Stimulated activated CD4-positive, alpha-beta T cell treated with anti-CD3 and anti-CD28 coated beads, Interleukin-1b, Interleukin-23, amount 100 ng/mL, for 1 hour (primary cell): ENCODE measurements at regions not wholly inside any gene's neighbourhood (a gene's known extent, or its start where the extent isn't known, plus 50 kb on each side); places are given as distances from the start of the nearest gene placed in this dataset.
"Not testable (repeated sequence)": the region's sequence is repeated elsewhere in the genome, so short reads cannot be mapped to it uniquely, and the experiment has no call there.

Experiments used
- DNase-seq, 2 donors: peaks; one replicate each; pipeline ENCODE4 v3.0.0-alpha.2; 2020; ENCODE audit warnings: low read depth in 2 of 2

DNA sequence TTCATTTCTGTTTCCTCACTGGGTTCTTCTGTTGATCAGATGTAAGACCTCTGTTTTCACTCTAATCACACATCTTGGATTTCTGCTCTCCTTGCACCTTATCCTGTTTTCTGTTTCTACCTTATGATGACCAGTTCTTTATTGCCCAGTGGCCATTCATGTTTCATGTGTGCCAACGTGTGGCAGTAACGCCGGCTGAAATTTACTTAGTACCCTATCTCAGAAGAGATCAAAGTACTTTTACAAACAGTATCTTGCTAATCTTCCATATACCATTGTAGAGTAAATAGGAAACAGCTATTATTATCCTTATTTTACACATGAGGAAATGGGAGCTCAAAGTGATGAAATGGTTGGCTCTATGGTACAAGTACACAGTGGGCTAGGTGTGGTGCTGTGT lies 74.0 kb downstream of the GATA3 start:
- no peak for DNase-seq

DNA sequence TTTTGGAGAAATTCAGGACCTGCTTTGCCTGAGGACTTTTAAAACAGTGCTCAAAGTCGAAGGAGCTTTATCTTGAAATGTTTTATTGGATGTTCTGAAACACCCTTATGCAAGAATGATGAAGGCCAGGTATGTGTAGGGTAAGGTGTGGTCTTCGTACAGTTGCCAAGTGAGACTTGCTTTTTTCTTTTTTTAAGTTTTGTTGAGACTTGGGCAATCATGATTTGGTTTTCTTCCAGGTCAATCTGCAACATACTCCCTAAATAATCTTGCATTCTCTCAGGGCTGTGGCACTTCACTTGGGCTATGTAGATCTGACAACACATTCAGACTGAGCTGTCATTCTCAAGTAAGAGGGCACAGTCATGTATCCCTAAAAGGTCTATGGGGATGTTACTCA lies 75.0 kb downstream of the GATA3 start:
- DNase-seq, result no peak

GRCh38 chr10:8130973-8131911 lies 76.8 kb downstream of the GATA3 start:
- DNase-seq, result no peak

DNA sequence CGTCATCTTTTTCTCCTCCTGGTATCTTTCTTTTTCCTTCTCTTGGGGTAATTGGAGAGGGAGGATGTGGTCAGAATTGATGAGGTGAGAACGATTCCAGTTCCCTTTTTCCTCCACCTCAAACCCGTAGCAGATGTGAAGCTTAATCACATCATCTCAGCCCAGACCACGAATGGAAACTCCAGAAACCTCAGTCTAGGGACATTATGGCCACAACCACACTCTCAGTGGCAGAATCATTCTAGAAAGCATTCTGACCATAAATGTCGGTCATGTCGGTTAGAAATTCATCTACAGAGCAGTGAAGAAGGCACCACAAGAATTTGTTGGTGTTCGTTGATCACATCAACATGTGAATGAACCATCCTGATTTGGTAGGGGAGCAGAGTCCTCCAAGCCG lies 78.7 kb downstream of the GATA3 start:
- no peak for DNase-seq

GRCh38 chr10:8136736-8137135 lies 82.2 kb downstream of the GATA3 start:
- no peak for DNase-seq

- peak in 1 of 2 donors; percentile 10 for DNase-seq
Observed at GRCh38 chr10:8137272-8137681, 82.8 kb downstream of the GATA3 start.

GRCh38 chr10:8137726-8138125 lies 83.2 kb downstream of the GATA3 start:
- no peak for DNase-seq

- DNase-seq, result no peak
Observed at GRCh38 chr10:8138471-8138870, 84.0 kb downstream of the GATA3 start.

DNA sequence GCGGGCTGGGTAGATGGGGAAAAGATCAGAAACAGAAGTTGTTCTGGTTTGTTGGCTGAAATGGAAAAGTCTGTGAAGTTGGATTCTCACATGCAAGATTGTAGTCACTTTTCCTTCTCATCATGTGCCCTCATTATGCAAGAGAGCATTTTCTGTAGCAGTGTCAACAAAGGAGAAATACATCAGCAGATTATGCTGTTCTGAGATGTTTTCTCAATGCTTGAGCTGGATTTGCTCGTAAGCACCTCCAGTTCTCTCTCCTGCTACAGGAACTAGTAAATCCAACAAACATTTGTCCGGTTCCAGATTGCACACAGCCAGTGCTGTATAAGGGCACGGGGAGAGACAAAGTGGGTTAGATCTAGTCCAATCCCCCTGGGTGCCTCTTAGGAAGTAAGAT lies 90.0 kb downstream of the GATA3 start:
- no peak for DNase-seq

GRCh38 chr10:8146650-8147049 lies 92.2 kb downstream of the GATA3 start:
- no peak for DNase-seq

DNA sequence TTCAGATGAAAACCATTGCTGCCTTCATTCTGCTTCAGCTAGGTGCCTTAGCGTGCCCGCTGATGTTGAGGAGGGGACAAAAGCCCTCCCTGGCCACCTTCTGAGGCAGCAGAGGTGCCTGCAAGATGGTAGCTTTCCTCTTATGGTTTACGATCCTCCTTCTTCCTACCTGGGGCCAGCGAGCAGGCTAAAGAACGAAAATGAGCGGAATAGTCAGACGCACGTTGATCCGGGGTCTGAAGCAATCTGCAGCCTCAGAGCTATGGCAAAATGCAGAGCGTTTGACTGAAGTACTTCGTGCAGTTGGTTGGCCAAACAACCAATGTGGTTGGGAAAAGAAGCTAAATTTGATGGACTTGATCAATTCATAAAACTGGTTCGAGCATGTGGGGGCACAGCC lies 95.5 kb downstream of the GATA3 start:
- no peak for DNase-seq

DNA sequence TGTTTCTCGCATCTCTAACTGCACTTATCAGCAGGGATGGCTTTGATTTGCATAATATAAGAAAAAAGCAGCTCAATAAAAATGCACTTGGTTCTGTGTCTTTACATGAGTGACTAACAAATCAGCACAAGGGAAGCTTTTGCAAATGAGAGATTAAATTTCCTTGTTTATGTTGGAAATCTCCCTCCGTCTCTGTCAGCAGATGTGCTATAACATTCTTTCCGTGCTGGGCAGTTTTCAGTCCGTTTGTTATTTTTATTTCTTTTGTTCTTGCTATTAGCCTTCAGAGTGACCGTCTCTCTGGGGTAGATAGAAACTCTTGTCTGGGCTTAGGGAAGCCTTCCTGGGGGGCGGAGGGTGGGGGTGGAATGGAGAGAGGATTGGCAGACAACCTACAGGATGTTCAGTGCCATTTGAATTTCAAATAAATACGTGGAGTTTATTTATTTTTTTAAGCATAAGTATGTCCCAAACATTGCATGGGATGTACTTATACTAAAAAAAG lies 96.0 kb downstream of the GATA3 start:
- DNase-seq, result no peak

DNA sequence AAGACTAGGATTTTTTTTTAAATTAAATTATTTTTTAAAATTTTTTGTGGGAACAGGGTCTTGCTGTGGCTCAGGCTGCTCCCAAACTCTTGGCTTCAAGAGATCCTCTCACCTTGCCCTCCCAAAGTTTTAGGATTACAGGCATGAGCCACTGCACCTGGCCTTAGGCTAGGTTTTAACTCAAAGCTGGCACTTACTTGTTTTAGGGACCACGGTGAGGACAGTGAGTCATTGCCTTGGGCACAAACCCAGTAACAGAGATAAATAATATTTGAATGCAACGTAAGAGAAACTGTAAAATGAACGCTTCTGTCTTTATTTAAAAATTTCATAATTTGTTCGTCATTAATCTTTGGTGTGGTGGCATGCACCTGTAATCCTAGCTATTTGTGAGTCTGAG lies 96.6 kb downstream of the GATA3 start:
- DNase-seq, result no peak

- no peak for DNase-seq
Observed at GRCh38 chr10:8156918-8157317, 102.4 kb downstream of the GATA3 start.

- no peak for DNase-seq
Observed at GRCh38 chr10:8158193-8159071, 103.9 kb downstream of the GATA3 start.

GRCh38 chr10:8159341-8160165 lies 105.1 kb downstream of the GATA3 start:
- no peak for DNase-seq

GRCh38 chr10:8163824-8164223 lies 109.3 kb downstream of the GATA3 start:
- no peak for DNase-seq

DNA sequence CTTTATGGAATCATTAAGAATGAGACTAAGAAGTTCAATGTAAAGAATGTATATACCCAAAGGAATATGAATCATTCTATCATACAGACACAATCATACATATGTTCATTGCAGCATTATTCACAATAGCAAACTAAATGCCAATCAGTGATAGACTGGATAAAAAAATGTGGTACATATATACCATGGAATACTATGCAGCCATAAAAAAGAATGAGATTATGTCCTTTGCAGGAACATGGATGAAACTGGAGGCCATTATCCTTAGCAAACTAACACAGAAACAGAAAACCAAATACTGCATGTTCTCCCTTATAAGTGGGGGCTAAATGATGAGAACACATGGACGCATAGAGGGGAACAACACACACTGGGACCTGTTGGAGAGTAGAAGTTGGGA lies 110.2 kb downstream of the GATA3 start:
- not testable (repeated sequence) for DNase-seq

DNA sequence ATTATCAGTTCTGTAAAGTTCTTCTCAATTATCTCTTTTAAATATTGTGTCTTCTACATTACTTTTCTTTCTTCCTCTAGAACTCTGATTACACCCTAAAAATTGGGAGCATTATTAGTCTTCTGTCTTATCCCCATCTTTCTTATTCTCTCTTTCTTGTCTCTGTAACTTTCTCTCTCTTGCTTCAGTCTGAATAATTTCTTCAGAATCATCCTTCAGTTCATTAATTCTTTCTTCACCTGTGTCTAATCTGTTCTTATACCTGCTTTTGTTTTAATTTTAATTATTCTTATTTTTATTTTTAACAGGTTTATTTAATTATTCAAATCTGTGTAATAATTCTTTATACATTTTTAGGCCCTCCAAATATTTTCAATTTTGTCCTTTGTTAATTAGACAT lies 114.3 kb downstream of the GATA3 start:
- DNase-seq, result no peak

GRCh38 chr10:8171008-8171407 lies 116.5 kb downstream of the GATA3 start:
- DNase-seq, result no peak

DNA sequence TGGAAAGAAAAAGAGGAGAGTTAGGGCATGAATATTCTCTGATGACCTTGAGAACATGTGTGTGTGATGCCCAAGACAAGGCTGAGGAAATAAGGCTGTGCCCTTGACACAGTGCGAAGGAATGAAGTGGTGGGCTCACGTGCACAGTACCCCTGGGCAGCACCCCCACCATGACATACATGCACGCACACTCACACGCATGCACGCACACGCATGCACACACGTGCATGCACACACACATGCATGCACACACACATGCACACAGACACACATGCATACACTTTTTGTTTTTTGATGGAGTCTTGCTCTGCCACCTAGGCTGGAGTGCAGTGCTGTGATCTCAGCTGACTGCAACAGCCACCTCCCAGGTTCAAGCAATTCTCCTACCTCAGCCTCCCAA lies 118.1 kb downstream of the GATA3 start:
- DNase-seq, result no peak
